ENCODE measurements at regions not wholly inside any gene's neighbourhood (a gene's known extent, or its start where the extent isn't known, plus 50 kb on each side); places are given as distances from the start of the nearest gene placed in this dataset.

- TF ChIP-seq CTCF (IDR thresholded peaks at IDR 0.05) (no peak), POLR2A (IDR thresholded peaks at IDR 0.05; ENCODE audit: low read length) (no peak), GATA3 (IDR thresholded peaks at IDR 0.05; ENCODE audit: borderline replicate concordance) (no peak), EP300 (IDR thresholded peaks at IDR 0.05) (no peak), FOSL2 (IDR thresholded peaks at IDR 0.05) (no peak), FOSL2 (CRISPR knock-in tag; IDR thresholded peaks at IDR 0.05) (no peak)
Observed at GRCh38 chr14:81953419-81953818, 419.8 kb upstream of the SEL1L start.
